Fibroblast of skin of back (primary cell): ENCODE measurements at regions not wholly inside any gene's neighbourhood (a gene's known extent, or its start where the extent isn't known, plus 50 kb on each side); places are given as distances from the start of the nearest gene placed in this dataset.

ENCODE experiments used
- DNase-seq: peaks from one replicate; pipeline ENCODE4 v3.0.0-alpha.2; 2013

GRCh38 chr15:97036301-97036700, 705.8 kb downstream of the NR2F2 start:
- no peak for DNase-seq

- no peak for DNase-seq
These were observed 706.6 kb downstream of the NR2F2 start for GRCh38 chr15:97037080-97037479.

- no peak for DNase-seq
These were observed 715.3 kb downstream of the NR2F2 start for GRCh38 chr15:97045666-97046421.

GRCh38 chr15:97052513-97052912, 722.0 kb downstream of the NR2F2 start:
- DNase-seq: no peak

GRCh38 chr15:97053635-97054034, 723.1 kb downstream of the NR2F2 start:
- no peak for DNase-seq

- DNase-seq: no peak
These were observed 727.0 kb downstream of the NR2F2 start for GRCh38 chr15:97057503-97057902.

GRCh38 chr15:97059281-97059680, 728.8 kb downstream of the NR2F2 start:
- no peak for DNase-seq

- no peak for DNase-seq
These were observed 730.9 kb downstream of the NR2F2 start for GRCh38 chr15:97061392-97061791.

GRCh38 chr15:97071668-97072067, 741.2 kb downstream of the NR2F2 start:
- no peak for DNase-seq

- DNase-seq: no peak
These were observed 742.0 kb downstream of the NR2F2 start for GRCh38 chr15:97072545-97072944.

- DNase-seq: no peak
These were observed 745.5 kb downstream of the NR2F2 start for GRCh38 chr15:97076011-97076410.

- no peak for DNase-seq
These were observed 747.5 kb downstream of the NR2F2 start for GRCh38 chr15:97077975-97078374.

GRCh38 chr15:97078591-97078990, 748.1 kb downstream of the NR2F2 start:
- DNase-seq: no peak

- no peak for DNase-seq
These were observed 751.2 kb downstream of the NR2F2 start for GRCh38 chr15:97081666-97082226.

GRCh38 chr15:97082830-97083229, 752.3 kb downstream of the NR2F2 start:
- no peak for DNase-seq

- DNase-seq: no peak
These were observed 754.1 kb downstream of the NR2F2 start for GRCh38 chr15:97084650-97085049.

- DNase-seq: no peak
These were observed 755.2 kb downstream of the NR2F2 start for GRCh38 chr15:97085731-97086130.

GRCh38 chr15:97087006-97087741, 756.7 kb downstream of the NR2F2 start:
- DNase-seq: no peak

GRCh38 chr15:97091093-97091492, 760.6 kb downstream of the NR2F2 start:
- DNase-seq: no peak

- no peak for DNase-seq
These were observed 762.2 kb downstream of the NR2F2 start for GRCh38 chr15:97092656-97093055.

- DNase-seq: no peak
These were observed 765.9 kb downstream of the NR2F2 start for GRCh38 chr15:97096303-97096835.

GRCh38 chr15:97099040-97099439, 768.5 kb downstream of the NR2F2 start:
- DNase-seq: no peak

- DNase-seq: no peak
These were observed 771.1 kb downstream of the NR2F2 start for GRCh38 chr15:97101572-97101971.
